GM19467 (cell line): ENCODE measurements at regions not wholly inside any gene's neighbourhood (a gene's known extent, or its start where the extent isn't known, plus 50 kb on each side); places are given as distances from the start of the nearest gene placed in this dataset.

Source experiments
- ATAC-seq: cut with Tn5 transposase; IDR thresholded peaks from one replicate; pipeline ENCODE4 v1.9.1; 2021; ENCODE audit warnings: mild to moderate bottlenecking, moderate library complexity; ENCODE audit not compliant: unreplicated experiment

- no peak for ATAC-seq
These were observed 308.9 kb upstream of the TBC1D5 start for GRCh38 chr3:18051306-18051705.

- ATAC-seq: no peak
These were observed 306.7 kb upstream of the TBC1D5 start for GRCh38 chr3:18049096-18049495.

- no peak for ATAC-seq
These were observed 304.6 kb upstream of the TBC1D5 start for GRCh38 chr3:18047052-18047451.

- ATAC-seq: no peak
These were observed 303.9 kb upstream of the TBC1D5 start for GRCh38 chr3:18046131-18046915.

GRCh38 chr3:18044971-18045880 is 302.8 kb upstream of the TBC1D5 start:
- ATAC-seq: no peak

GRCh38 chr3:18044191-18044590 is 301.8 kb upstream of the TBC1D5 start:
- ATAC-seq: no peak

- no peak for ATAC-seq
These were observed 294.0 kb upstream of the TBC1D5 start for GRCh38 chr3:18036450-18036815.

- no peak for ATAC-seq
These were observed 293.4 kb upstream of the TBC1D5 start for GRCh38 chr3:18035641-18036449.

- ATAC-seq: no peak
These were observed 291.2 kb upstream of the TBC1D5 start for GRCh38 chr3:18033581-18034108.

- ATAC-seq: no peak
These were observed 288.0 kb upstream of the TBC1D5 start for GRCh38 chr3:18030371-18030870.

- ATAC-seq: no peak
These were observed 284.9 kb upstream of the TBC1D5 start for GRCh38 chr3:18027161-18027939.

GRCh38 chr3:18024715-18025114 is 282.3 kb upstream of the TBC1D5 start:
- no peak for ATAC-seq

GRCh38 chr3:18019161-18019495 is 276.7 kb upstream of the TBC1D5 start:
- ATAC-seq: no peak

- no peak for ATAC-seq
These were observed 276.2 kb upstream of the TBC1D5 start for GRCh38 chr3:18018491-18019160.

- ATAC-seq: no peak
These were observed 273.9 kb upstream of the TBC1D5 start for GRCh38 chr3:18016366-18016765.

- ATAC-seq: no peak
These were observed 270.5 kb upstream of the TBC1D5 start for GRCh38 chr3:18012933-18013332.

GRCh38 chr3:18012436-18012835 is 270.0 kb upstream of the TBC1D5 start:
- no peak for ATAC-seq

GRCh38 chr3:18011387-18011786 is 269.0 kb upstream of the TBC1D5 start:
- no peak for ATAC-seq

GRCh38 chr3:18010001-18010400 is 267.6 kb upstream of the TBC1D5 start:
- no peak for ATAC-seq
